ENCODE measurements at regions not wholly inside any gene's neighbourhood (a gene's known extent, or its start where the extent isn't known, plus 50 kb on each side); places are given as distances from the start of the nearest gene placed in this dataset.

DNA sequence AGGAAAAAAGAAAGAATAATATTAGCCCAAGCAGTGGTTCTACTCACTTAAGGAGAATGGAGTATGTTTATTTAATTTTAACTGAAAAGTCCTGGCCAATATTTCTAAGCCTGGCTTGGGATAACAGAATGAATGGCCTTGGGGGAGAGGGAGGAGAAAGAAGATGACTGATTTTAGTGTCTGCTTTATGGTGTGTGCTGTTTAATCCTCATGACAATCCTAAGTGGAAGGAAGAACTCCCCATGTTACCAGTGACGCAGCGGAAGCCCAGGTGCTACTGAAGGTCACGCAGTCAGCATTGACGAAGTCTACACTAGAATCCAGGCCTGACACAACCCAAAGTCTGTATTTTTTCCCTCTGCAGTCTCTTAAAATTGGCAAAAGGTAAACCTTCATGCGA, 50.5 kb downstream of the PALM2AKAP2 start:
- FAIRE-seq (no peak), DNase-seq (ENCODE audit: insufficient read length, low spot score) (no peak)

DNA sequence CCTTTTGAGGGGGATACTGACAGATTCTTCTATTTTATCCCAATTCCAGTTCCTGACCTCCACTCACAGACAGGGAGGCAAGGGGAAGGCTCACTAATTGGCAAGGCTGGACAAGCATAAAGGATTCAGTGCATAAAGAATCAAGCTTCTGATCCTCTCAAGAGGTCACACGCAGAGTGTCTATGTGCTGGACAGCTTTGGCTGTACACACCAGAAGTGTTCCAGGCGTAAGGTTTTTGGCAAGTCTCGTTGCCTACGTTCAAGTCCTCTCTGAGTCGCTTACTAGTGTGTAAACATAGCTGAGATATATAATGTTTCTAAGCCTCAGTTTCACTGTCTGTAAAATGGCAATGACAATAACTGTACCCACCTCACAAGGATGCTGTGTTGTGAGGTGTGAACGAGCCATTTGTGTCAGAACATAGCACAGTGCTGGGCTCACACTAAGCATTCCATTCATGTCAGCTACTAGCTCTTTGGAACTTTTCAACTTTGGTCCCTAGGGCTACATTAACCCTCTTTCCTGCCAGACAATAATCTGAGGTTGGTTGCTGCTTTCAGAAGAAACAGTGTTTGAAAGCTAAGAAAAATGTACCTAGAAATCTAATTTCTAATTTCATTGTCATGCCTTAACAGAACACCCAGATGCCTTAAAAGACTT, 52.1 kb downstream of the PALM2AKAP2 start:
- DNase-seq (ENCODE audit: insufficient read length, low spot score) (no peak), FAIRE-seq (no peak)

DNA sequence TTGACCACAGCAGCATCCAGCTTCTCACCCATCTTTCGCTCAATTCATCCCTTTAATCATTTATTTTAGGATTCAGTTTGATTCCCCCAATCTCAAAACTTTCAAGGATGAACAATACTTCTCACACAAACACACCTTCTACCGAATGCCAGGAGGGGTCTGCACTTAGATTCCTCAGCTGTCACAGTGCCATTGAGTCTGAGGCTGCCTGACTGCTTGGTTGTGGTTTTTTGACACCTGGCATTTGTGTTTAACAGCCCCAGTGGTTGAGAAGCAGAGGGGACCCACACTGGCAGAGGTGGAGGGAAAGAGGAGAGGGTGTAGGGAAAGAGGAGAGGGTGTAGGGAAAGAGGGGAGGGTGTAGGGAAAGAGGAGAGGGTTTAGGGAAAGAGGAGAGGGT, 54.9 kb downstream of the PALM2AKAP2 start:
- no peak for FAIRE-seq
- DNase-seq (ENCODE audit: insufficient read length, low spot score), result no peak

DNA sequence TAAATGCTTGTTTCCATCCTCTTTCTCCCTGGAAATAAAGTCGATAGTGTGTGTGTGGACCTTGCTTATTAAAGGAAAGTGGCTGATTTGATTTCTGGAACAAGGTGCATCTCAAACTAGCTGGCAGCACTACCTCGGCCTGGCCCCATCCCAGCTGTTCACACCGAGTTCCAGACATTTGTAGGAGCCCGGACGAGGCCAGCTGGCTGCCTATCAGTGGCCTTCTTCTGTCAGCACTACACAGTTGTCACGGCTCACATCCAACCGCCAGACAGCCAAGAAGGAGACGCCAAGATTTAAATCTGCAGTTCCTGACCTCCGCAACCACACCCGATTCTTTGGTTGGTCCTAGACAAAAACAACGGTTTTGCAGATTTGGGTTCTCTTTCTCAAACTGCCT, 63.6 kb downstream of the PALM2AKAP2 start:
- DNase-seq (ENCODE audit: insufficient read length, low spot score), result no peak
- no peak for FAIRE-seq

DNA sequence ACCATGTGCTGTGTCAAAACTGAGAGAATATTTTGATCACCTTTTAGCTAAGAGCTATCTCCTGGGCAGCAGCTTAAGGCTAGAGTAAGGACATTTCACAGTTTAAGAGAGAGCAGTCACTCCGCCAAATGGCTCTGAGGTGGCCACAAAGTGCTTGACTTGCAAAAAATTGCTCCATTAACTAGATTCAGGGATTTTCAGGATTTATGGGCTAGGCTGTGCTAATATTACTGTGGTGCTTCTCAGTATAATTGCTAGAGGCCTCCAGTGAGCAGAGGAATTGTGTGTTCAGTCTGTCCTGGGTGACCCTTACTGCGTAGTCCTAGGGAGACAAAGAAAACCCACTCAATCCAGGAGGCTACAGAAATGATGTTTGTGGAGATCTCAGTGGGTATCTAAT, 65.2 kb downstream of the PALM2AKAP2 start:
- DNase-seq (ENCODE audit: insufficient read length, low spot score), result no peak
- FAIRE-seq, result no peak

DNA sequence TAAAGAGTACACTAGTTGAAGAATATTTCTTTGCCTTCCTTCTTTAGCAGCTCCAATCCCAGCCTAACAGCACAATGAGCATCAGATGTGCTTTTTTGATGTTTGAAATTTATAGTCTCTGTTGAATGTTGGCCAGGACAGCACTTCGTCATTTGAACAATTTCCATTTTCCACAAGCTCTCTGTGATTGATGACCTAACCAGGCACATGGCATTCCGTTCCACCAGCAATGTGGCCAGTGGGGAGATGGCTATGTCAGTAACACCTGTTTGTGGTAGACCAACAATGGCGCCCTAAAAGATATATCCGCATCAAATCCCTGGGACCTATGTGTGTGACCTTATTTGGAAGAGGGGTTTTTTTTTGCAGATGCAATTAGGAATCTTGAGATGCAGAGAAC, 66.8 kb downstream of the PALM2AKAP2 start:
- FAIRE-seq, result peak; percentile 49
- DNase-seq (ENCODE audit: insufficient read length, low spot score), result no peak

DNA sequence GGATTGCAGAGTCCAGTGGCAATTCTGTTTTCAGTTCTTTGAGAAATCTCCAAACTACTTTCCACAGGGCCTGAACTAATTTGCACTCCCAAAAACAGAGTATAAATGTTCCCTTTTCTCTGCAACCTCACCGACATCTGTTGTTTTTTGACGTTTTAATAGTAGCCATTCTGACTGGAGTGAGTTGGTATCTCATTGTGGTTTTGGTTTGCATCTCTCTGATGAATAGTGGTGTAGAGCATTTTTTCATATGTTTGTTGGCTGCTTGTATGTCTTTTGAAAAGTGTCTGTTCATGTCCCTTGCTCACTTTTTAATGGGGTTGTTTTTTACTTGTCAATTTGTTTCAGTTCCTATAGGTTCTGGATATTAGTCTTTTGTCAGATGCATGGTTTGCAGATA, 72.6 kb downstream of the PALM2AKAP2 start:
- no peak for DNase-seq (ENCODE audit: insufficient read length, low spot score)
- no peak for FAIRE-seq

DNA sequence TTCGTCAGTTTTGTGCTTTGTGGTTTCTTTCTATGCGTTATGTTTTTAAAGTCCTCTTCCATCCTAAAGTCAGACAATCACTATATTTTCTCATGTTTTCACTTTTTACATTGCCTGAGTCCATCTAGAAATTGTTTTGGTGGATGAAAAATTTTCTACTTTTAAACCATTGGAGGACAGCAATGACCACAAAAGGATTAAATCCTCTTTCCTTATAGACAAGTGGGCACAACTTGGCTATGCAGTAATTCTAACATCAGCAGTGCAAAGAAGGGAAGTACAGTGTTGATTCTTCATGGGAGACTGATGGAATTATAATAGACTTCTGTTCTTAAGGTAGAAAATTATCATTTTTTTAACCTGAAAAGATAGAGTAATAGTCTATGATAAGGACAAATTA, 75.5 kb downstream of the PALM2AKAP2 start:
- no peak for FAIRE-seq
- DNase-seq (ENCODE audit: insufficient read length, low spot score), result no peak

DNA sequence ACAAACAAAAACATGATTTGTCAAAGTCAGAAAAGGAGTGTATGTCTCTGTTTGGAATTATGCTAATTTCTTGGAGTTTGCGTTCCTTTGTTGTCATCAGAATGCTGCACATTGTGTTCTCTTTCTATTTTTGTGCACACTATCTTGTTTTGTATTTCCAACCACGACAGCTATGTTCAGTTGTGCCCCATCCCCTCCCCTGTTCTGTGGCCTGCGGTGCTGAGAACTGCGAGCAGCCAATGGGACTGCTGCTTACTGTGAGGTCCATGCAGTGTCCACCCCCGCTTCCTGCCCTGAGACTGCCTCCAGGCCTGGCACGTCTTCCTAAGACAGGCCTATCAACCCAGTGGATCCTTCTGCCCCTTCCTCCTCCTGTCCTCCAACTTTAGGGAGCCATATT, 76.8 kb downstream of the PALM2AKAP2 start:
- DNase-seq (ENCODE audit: insufficient read length, low spot score) (no peak), FAIRE-seq (no peak)

DNA sequence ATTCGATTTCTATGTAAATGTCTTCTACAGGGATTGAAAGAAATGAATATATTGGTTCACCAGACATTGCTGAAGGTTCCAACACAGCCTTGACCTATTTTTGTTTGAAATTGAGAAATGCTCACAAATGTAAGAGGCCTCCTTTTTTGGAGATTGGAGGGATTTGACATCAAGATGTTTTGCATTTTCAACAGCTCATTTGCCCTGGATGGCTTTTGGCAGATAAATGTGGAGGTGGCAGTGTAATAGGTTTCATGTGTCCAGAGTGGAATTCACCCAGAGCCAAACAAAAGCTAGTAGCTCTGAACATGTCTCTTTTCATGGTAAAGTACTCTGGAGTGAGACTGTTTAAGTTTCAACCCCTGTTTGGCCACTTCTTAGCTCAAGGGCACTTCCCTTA, 77.3 kb downstream of the PALM2AKAP2 start:
- FAIRE-seq (no peak), DNase-seq (ENCODE audit: insufficient read length, low spot score) (no peak)

DNA sequence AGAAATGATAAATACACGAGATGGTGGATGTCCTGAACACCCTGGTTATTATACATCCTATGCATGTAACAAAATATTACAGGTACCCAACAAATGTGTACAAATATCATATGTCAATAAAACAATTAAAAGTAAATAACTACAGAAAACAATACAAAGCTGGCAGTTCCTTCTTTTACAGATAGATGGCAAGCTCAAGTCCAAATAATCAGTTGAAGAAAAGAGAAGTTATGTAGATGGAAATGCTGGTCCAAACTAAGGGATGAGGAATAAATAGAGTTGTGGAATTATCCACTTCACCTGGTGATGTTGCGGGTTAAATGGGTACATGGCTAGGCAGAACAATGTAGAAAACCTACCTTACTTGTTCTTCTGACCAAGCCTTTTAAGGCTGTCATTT, 79.4 kb downstream of the PALM2AKAP2 start:
- DNase-seq (ENCODE audit: insufficient read length, low spot score) (no peak), FAIRE-seq (no peak)

DNA sequence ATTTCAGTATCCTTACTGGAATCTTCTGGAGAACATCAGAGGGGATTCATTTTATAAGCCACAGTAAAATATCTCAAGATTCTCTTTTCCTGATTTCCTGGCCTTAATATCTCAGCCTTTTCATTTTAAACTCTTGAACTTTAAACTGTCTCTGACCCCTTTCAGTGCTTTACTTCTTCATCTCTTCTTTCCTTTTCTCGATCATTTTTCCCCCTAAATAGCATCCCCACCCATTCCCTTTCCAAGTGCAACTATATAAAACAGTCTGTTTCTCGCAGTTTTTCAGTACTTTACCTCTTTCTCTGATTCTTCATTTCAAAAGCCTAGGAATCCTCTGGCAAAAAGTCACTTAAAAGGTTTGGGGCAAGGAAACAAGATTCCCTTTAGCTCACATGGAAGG, 80.5 kb downstream of the PALM2AKAP2 start:
- no peak for FAIRE-seq
- no peak for DNase-seq (ENCODE audit: insufficient read length, low spot score)

DNA sequence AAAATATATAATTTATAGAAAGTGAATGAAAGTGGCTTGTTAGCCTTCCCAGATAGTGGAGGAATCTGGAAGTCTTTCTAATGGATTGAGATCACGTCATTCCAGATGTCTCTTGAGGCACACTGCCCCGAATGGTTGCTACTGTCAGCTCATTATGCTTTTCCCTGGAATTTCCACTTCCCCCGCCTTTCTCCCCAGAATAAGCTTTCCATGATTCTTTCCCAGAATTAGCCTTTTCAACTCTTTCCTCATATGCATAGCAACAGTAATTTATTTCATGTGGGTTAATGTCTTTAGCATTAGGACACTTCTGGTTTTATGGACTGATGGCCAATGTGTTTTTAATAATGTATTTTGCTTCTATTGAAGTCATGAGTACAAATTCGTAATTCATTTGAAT, 81.5 kb downstream of the PALM2AKAP2 start:
- FAIRE-seq, result no peak
- DNase-seq (ENCODE audit: insufficient read length, low spot score), result no peak

DNA sequence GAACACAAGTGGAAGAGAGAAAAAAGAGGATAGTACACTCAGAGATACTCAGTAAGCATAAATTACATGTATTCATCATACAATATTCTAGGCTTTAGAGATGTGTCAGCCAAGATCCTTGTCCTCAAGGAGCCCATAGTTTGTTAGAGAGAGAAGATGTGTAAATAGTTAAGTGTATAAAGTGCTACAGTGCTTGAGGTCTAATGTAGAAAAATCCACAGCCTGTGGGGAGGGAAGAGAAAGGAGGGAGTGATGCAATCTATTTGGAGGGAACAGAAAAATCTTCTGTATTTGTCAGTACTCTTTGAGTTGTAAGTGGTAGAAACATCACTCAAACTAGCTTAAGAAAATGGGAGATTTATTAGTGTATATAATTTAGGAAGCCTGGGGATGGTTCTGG, 81.9 kb downstream of the PALM2AKAP2 start:
- FAIRE-seq (no peak), DNase-seq (ENCODE audit: insufficient read length, low spot score) (no peak)

DNA sequence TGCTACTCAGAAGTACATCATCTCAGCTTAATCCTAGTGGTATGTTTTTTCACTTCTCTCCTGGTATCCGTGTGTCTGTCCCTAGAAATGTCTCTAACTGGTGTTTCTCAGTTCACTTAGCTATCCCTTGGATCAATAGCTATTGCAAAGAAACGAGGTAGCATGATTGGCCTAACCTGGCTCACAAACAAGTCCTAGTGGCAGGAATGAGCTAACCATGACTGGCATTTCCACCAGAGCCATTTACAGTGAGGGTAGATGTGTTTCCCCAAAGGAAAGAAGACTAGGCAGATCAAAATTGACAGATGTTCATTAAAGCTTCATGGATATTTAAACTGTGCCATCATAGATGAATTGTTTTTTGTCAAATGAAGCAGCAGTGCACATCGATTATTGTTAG, 82.5 kb downstream of the PALM2AKAP2 start:
- FAIRE-seq, result peak; percentile 9

DNA sequence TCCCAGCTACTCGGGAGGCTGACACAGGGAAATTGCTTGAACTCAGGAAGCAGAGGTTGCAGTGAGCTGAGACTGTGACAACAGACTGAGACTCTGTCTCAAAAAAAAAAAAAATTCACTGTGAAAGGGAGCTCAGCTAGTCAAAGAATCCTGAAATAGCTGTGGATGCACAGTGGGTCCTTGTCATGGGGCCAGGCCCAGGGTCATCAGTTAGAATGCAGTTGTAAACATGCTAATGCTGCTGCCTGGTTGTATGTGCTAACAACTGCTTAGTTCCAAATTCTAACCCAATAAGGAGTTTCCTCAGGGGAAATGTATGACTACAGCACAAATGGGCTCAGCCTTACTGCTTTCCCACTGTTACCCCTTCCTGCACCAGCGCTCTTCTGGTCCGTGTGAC, 84.0 kb downstream of the PALM2AKAP2 start:
- DNase-seq (ENCODE audit: insufficient read length, low spot score), result no peak
- FAIRE-seq, result no peak

More for the DNA sequence above, 82.5 kb downstream of the PALM2AKAP2 start:
- no peak for DNase-seq (ENCODE audit: insufficient read length, low spot score)

DNA sequence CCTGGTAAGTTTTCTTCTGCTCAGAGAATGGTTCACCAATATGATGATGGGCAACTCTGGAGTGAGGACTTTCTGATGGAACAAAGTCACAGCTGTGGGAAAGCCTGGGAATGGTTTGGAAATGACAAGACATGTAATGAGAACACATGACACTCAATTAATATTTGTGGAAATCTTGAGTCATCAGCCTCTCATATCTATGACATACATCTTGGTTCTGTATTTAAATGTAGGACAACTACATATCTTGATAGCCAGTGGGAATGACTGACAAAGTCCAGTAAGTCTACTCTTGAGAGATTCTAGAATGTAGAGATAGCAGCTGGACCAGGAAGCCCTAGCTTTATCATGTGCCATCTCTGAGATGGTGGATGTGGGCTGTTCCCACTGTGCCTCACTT, 85.5 kb downstream of the PALM2AKAP2 start:
- DNase-seq (ENCODE audit: insufficient read length, low spot score), result no peak
- FAIRE-seq, result no peak

DNA sequence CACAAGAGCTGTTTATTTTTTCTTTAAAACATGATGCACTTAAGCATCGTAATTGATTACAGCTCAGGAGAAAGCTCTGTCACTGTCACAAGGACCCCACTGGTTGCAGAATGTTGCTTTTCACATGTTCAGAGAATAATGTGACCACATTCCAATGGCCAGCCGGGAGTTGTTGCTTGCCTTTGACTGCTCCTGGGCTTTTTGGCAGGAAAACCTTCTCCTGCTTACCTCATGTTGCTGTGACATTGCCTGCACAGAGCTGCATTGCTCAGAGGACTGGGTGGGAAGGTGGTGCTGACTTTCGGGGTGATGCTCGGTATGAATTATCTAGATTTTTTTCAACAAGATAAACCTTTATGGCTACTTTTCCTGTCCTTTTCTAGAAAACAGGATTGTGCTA, 88.2 kb downstream of the PALM2AKAP2 start:
- DNase-seq (ENCODE audit: insufficient read length, low spot score) (no peak), FAIRE-seq (no peak)

DNA sequence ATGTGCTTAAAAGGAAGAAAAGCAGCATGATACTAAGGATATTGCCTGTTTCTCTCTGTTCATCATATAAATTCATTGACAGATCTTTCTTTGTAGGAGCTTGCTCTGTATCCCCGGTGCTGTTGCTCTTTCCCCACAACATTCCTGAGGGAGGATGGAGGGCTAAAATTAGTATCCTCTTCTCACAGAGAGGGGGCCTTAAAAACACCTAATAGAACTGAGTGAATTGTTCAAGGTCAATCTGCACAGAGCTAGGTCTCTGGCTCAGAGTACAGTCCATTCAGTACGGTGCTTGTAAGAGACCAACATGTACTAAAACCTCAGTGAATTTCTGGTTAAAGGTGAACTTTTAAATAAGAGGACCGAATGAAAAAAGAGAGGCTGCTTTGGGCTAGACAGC, 88.7 kb downstream of the PALM2AKAP2 start:
- FAIRE-seq, result no peak
- DNase-seq (ENCODE audit: insufficient read length, low spot score), result no peak

DNA sequence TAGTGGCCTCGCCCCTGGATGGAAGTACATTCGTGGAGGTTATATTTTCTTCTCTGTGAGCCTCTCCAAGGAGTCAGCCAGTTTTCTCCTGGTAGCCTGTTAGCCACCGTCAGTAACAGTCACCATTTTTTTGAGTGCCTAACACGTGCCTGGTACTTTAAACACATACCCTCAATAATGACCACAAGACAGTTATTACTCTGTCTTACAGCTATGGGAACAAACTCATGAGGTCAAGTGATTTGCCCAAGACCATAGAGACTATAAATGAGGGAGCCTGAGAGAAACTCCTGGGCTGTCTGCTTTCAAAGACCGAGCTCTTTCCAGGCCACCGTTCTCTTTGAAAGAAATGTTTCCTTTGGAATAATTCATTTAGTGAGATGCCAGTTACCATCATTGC, 90.4 kb downstream of the PALM2AKAP2 start:
- DNase-seq (ENCODE audit: insufficient read length, low spot score) (no peak), FAIRE-seq (peak; percentile 13)

DNA sequence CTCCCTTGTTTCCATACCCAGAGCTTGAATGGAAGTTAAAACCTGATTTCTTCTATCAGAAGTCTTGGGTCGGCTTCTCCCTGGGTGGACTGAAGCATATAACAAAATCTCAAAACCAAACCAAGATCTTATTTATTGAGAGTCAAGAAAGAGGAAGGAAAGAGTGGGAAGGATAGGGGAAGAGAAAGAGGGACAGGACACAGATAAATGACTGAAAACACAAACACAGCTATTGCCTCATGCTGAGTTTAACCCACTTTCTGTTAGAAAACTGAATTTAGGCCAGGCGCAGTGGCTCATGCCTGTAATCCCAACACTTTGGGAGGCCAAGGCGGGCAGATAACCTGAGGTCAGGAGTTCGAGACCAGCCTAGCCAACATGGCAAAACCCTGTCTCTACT, 92.9 kb downstream of the PALM2AKAP2 start:
- no peak for DNase-seq (ENCODE audit: insufficient read length, low spot score)

DNA sequence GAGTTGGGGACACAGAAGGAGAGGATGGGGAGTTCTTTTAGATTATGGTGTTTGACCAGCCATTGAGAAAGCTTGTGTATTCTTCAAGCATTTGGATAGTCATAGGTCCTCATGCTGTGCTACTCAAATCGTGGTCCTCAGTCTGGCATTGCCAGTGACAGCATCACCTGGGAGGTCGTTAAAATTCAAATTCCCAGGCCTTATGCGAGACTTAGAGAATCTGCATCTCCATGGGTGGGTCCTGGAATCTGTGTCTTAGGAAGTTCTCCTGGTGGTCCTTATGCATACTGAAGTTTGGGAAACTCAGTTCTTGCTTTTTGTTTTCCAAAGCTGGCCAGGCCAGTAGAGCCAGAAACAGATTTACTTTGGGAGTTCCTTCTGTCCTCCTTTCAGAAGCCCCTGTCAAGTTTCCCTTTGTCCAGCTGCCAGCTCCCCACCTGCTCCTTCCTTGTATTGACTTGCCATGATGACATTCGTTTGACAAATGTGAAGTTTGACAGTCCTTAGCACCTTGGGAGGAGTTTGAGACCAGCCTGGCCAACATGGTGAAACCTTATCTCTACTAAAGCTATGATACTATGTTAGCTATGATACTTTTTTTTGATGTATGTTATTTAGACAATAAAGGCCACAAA, 95.6 kb downstream of the PALM2AKAP2 start:
- FAIRE-seq, result no peak

More for the DNA sequence above, 92.9 kb downstream of the PALM2AKAP2 start:
- FAIRE-seq, result no peak

More for the DNA sequence above, 95.6 kb downstream of the PALM2AKAP2 start:
- no peak for DNase-seq (ENCODE audit: insufficient read length, low spot score)
